NCI-H748 treated with DMSO at 0.1 percent for 48 hours (cell line): ENCODE measurements at regions not wholly inside any gene's neighbourhood (a gene's known extent, or its start where the extent isn't known, plus 50 kb on each side); places are given as distances from the start of the nearest gene placed in this dataset.
"Not testable (repeated sequence)": the region's sequence is repeated elsewhere in the genome, so short reads cannot be mapped to it uniquely, and the experiment has no call there.

Source experiments
- DNase-seq: peaks from one replicate; lab custom pipeline; 2025; lab: John Stamatoyannopoulos, UW

GRCh38 chr3:145906755-145907154 is 254.2 kb downstream of the PLOD2 start:
- DNase-seq: no peak

GRCh38 chr3:145911016-145911415 is 250.0 kb downstream of the PLOD2 start:
- no peak for DNase-seq

DNA sequence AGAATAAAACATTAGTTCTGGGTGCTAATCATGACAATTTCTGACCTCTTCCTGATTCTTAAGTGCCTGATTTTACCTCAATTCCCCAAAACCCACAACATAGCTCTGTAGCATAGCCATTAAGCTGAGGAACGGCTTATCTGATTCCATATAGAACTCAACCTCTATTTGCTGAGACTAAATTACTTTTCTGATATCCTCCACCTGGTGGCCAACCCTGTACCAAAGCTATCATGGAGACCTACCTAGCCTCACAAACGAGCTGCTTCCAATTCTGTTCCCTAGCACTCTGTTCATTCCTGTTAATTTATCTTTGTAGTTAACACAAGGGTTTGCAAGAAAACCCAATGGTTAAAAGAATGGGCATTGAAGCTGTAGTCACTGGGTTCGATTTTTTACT is 245.2 kb downstream of the PLOD2 start:
- no peak for DNase-seq

- not testable (repeated sequence) for DNase-seq
These were observed 233.2 kb downstream of the PLOD2 start for GRCh38 chr3:145927736-145928135.

DNA sequence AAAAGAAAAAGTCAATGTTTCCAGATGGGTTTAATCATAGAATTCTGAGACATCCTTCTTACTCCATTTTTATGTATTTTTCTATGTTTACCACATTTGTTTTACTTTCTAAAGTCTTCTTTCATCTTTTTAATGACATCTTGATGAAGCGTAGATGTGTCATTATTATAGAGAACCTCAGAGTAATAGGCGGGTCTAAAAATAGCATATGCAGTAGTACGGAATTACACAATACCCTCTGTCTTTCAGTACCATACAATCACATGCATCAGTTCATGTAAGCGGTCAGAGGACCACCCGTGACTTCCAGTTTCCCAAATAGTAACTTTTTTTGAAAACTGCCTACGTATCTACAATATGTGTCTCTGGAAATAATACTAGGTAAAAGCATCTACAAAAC is 224.0 kb downstream of the PLOD2 start:
- no peak for DNase-seq

DNA sequence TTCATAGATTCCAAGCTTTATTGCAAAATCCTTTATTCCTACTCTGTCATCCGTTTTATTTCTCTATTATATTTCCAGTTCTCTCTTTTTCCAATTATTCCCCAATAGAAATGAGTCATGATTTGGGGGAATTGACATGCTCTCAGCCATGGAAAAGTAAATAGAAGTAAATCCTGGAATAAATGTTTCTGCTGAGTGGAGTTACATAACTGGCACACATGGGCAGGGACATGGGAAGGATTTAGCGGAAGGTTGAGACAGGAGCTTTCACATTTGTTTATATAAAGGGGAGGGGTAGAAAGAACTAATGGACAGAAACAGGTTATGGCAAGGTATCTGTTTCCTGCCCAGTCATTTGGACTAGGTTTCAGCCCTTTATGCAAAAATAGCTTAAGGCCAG is 221.6 kb downstream of the PLOD2 start:
- peak; percentile 77 for DNase-seq

GRCh38 chr3:145942052-145942451 is 218.9 kb downstream of the PLOD2 start:
- DNase-seq: no peak

DNA sequence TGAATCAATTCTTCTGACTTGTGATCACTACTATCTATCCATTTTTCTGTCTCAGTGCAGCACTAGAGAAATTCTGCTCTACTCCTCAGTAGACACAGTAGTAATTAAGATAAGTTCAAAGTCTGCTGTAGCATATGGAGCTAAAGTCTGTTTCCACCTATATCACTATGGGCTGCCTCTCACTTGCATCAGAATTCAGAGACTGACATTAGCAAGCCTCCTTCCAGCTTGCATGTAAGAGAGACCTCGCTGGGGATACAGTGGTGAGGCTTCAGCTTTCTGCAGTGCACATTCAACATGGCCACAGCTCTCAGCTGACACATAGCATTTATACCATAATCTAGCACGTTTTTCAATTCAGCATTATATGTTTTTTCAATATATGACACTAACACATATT is 217.0 kb downstream of the PLOD2 start:
- DNase-seq: no peak

DNA sequence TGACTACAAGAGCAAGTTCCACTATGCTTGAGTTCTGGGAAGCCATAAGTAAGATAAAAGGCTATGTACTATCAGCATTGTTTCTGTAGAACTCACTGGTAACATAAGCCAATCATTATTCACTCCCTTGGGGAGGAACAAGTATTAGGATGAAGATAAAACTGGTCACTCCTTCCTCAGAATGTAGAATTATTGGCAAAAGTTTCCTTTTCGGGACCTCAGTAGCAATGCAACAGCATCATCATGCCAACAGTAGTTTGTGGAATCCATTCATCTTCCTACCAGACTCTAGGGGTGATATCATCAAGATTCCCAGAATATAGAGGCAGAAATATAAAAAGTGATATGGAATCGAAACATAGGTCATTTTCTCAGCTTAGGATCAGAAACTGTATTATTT is 209.5 kb downstream of the PLOD2 start:
- no peak for DNase-seq

DNA sequence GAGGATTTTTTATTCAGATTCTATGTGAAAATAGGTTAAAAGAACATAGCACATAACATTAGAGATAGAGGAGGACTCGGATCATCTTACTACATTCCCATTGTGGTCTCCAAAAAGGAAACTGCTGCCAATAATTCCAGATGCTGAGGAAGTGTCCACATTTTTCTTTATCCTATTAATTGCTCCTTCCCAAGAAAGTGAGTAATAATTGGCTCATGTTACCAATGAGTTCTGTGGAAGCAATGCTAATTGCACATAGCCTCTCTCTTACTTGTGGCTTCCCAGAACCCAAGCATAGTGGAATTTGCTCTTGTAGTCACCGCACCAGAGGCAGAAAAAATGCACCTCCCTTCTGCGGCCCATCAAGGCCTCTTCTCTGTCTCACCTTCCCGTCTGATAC is 208.4 kb downstream of the PLOD2 start:
- no peak for DNase-seq

GRCh38 chr3:145953316-145953715 is 207.7 kb downstream of the PLOD2 start:
- no peak for DNase-seq

GRCh38 chr3:145959457-145960088 is 201.4 kb downstream of the PLOD2 start:
- no peak for DNase-seq

DNA sequence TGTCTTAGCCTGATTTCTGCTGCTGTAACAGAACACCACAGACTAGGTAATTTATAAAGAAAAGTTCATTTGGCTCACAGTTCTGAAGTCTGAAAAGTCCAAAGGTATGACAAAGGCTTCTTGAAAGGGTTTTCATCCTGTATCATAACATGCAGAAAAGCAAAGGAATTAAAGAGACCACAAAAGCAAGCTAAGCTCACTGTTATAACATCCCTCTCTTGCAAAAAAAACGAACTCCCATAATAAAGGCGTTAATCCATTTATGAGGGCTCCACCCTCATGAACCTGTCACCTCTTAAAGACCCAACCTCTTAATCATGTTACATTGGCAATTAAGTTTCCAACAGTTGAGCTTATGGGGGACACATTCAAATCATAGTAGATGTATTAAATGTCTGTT is 197.9 kb downstream of the PLOD2 start:
- no peak for DNase-seq

GRCh38 chr3:145967043-145967442 is 193.9 kb downstream of the PLOD2 start:
- no peak for DNase-seq

DNA sequence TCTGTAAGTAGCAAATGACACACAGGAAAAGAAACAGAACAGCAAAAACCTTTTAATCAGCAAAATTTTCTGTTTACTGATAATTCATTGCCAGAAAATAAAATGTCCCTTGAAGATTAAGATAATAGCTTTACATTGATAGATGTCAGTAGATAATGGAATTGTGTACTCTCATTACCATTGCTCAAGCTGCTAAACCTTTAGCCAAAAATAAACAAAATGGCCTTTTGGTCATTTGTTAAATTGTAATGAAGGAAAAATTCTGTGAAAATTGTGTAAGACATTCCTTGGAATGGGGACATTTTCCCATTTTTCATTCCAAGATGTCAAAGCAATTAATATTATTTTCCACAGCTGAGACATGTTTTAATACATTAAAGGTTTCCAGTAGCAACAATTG is 189.8 kb downstream of the PLOD2 start:
- DNase-seq: no peak

DNA sequence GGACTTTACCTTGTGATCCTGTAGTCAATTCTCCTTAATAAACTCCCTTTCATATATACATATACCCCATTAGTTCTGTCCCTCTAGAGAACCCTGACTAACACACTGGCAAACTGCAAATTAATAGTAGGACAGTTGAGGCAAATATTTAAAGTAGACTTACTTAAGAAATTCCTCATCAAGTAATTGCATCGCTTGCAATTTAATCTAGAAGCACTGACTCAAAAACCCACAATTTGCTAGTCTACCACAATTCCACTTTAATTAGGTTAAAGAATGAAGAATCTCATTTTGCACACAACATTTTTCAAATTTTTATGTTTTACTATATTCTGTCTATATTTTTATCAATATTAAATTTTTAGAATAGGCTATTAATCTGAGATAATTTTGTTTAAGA is 188.1 kb downstream of the PLOD2 start:
- no peak for DNase-seq

GRCh38 chr3:145981056-145981455 is 179.9 kb downstream of the PLOD2 start:
- no peak for DNase-seq

DNA sequence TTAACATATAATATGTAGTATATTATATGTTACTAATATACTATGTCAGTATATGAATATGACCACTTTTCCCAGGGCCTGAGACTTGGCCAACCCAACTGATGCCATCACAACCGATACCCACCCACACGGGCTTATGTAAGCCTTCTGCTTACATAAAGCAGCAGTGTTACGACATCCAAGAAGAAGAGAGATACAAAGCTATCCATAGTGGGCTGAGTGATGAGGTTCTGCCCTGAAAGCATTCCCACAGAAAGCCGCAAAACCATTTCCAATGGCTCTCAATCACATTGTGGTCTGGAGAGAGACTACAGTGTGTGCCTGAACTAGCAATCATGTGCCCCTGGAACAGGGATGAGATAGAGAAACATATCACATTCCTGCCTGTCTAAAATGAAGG is 177.9 kb downstream of the PLOD2 start:
- DNase-seq: no peak
